BJ (cell line): ENCODE measurements at regions not wholly inside any gene's neighbourhood (a gene's known extent, or its start where the extent isn't known, plus 50 kb on each side); places are given as distances from the start of the nearest gene placed in this dataset.

Experiments
- CTCF ChIA-PET: fragments of 350-600 bp; formaldehyde crosslinking; extraction: SDS; loops from one replicate; lab custom pipeline; 2021; ENCODE audit warnings: antibody characterized with exemption, inconsistent platforms; lab: Yijun Ruan, JAX
- POLR2A ChIA-PET: fragments of 300-600 bp; sonication (Branson Sonifier 250); formaldehyde crosslinking; extraction: SDS; loops from one replicate; lab custom pipeline; 2021; ENCODE audit warnings: antibody characterized with exemption; lab: Charles Lee
- DNase-seq: peaks from one replicate; pipeline ENCODE4 v3.0.0-alpha.2; 2011; ENCODE audit warnings: low read depth
- H3K27me3 ChIP-seq: 2 replicates; pipeline ENCODE4 v1.6.0; 2011; ENCODE audit warnings: low read length; ENCODE audit not compliant: control insufficient read depth, insufficient read depth
- H3K36me3 ChIP-seq: 2 replicates; pipeline ENCODE4 v1.5.1; 2011; ENCODE audit warnings: low read length; ENCODE audit not compliant: control insufficient read depth, insufficient read depth
- H3K4me3 ChIP-seq: 2 replicates; pipeline ENCODE4 v1.5.1; 2011; ENCODE audit warnings: low read depth, mild to moderate bottlenecking, control low read depth, low read length
- CTCF ChIP-seq: IDR thresholded peaks from 2 replicates; pipeline ENCODE4 v1.5.1; 2011; ENCODE audit warnings: low read depth, mild to moderate bottlenecking, control low read depth, inconsistent platforms, low read length, moderate library complexity; ENCODE audit not compliant: insufficient read depth

- Histone ChIP-seq H3K4me3 (no peak overlapping the region), H3K27me3 (no peaks in the 10 kb centered on the region), H3K36me3 (no peaks in the 10 kb centered on the region)
- ChIA-PET CTCF (no interaction called here), POLR2A (no interaction called here)
- no peak for TF ChIP-seq CTCF
- DNase-seq: no peak
Observed at GRCh38 chr17:77510133-77510796, 369.5 kb downstream of the SEC14L1 start.

- ChIA-PET POLR2A (no interaction called here), CTCF (interaction anchor here (1.3 kb wide), 1 partner anchor 9 kb away, joined by 4 read pairs; no protein-coding TSS in a partner anchor)
- no peak for TF ChIP-seq CTCF
- DNase-seq: no peak
- H3K4me3 ChIP-seq: no peak overlapping the region
- no peaks in the 10 kb centered on the region for H3K36me3 ChIP-seq
- H3K27me3 ChIP-seq: no peaks in the 10 kb centered on the region
Observed at GRCh38 chr17:77511514-77512061, 370.8 kb downstream of the SEC14L1 start.

- POLR2A ChIA-PET: no interaction called here
Observed at GRCh38 chr17:77512062-77512946, 371.5 kb downstream of the SEC14L1 start.

GRCh38 chr17:77513045-77513444, 372.3 kb downstream of the SEC14L1 start:
- DNase-seq: no peak
- no peak for TF ChIP-seq CTCF
- CTCF ChIA-PET: interaction anchor here (1.2 to 1.5 kb wide), 3 partner anchors 10 to 18 kb away, joined by 4 read pairs; no protein-coding TSS in a partner anchor
- Histone ChIP-seq H3K27me3 (no peaks in the 10 kb centered on the region), H3K4me3 (no peak overlapping the region), H3K36me3 (no peaks in the 10 kb centered on the region)
- POLR2A ChIA-PET: no interaction called here

More at GRCh38 chr17:77512062-77512946, 371.5 kb downstream of the SEC14L1 start:
- Histone ChIP-seq H3K4me3 (no peak overlapping the region), H3K36me3 (no peaks in the 10 kb centered on the region), H3K27me3 (no peaks in the 10 kb centered on the region)
- DNase-seq: no peak
- CTCF ChIA-PET: interaction anchor here (0.6 to 1.5 kb wide), 5 partner anchors 9 to 147 kb away, joined by 3 to 4 read pairs (median 4); no protein-coding TSS in a partner anchor
- TF ChIP-seq CTCF: no peak

- H3K27me3 ChIP-seq: no peaks in the 10 kb centered on the region
- no peak overlapping the region for H3K4me3 ChIP-seq
- TF ChIP-seq CTCF: no peak
- ChIA-PET POLR2A (no interaction called here), CTCF (interaction anchor here (0.8 kb wide), 1 partner anchor 9 kb away, joined by 3 read pairs; no protein-coding TSS in a partner anchor)
- no peaks in the 10 kb centered on the region for H3K36me3 ChIP-seq
- DNase-seq: no peak
Observed at GRCh38 chr17:77515227-77515626, 374.5 kb downstream of the SEC14L1 start.
